A549 (cell line): ENCODE measurements at regions not wholly inside any gene's neighbourhood (a gene's known extent, or its start where the extent isn't known, plus 50 kb on each side); places are given as distances from the start of the nearest gene placed in this dataset.

ENCODE experiments used
- ATAC-seq, 2 experiments: fragments of 200-7000 bp in 1 of 2; fragments of >200 bp in 1 of 2; cut with Nextera tagmentation in 1 of 2; cut with Tn5 transposase in 1 of 2; 3 replicates each; pipeline versions ENCODE4 v1.8.0 to v1.9.1; 2018 to 2020; ENCODE audit warnings: mild to moderate bottlenecking in 1 of 2, moderate library complexity in 1 of 2
- CTCF ChIA-PET: fragments of 300-600 bp; sonication (Branson Sonifier 250); formaldehyde crosslinking; extraction: SDS; loops from one replicate; lab custom pipeline; 2021; ENCODE audit warnings: antibody characterized with exemption, inconsistent platforms; lab: Yijun Ruan, JAX
- POLR2A ChIA-PET: fragments of 350-600 bp; formaldehyde crosslinking; extraction: SDS; loops from one replicate; lab custom pipeline; 2021; ENCODE audit warnings: antibody characterized with exemption, inconsistent platforms; lab: Yijun Ruan, JAX
- DNase-seq, 2 experiments: peaks; one replicate each; pipeline versions ENCODE4 v3.0.0 to v3.0.0-alpha.2; 2011 to 2016; ENCODE audit warnings: low read depth in 1 of 2, low spot score in 1 of 2
- FAIRE-seq: peaks from 2 replicates; lab custom pipeline; 2011; peaks lifted over from hg19 to GRCh38; lab: Jason Lieb, UNC
- H3K27ac ChIP-seq, 2 experiments: fragments of >200 bp; sonication (Bioruptor Twin); formaldehyde crosslinking; 3 replicates each; pipeline ENCODE4 v1.5.1; 2016 to 2017
- H3K4me1 ChIP-seq: fragments of >200 bp; sonication (Bioruptor Twin); formaldehyde crosslinking; 3 replicates; pipeline ENCODE4 v1.6.1; 2016
- H3K4me2 ChIP-seq: fragments of >200 bp; sonication (Bioruptor Twin); formaldehyde crosslinking; 3 replicates; pipeline ENCODE4 v1.6.1; 2016
- H3K4me3 ChIP-seq: fragments of >200 bp; sonication (Bioruptor Twin); formaldehyde crosslinking; 3 replicates; pipeline ENCODE4 v1.5.1; 2016
- H3K9me3 ChIP-seq: fragments of >200 bp; sonication (Bioruptor Twin); formaldehyde crosslinking; 3 replicates; pipeline ENCODE4 v1.6.1; 2016
- CEBPB ChIP-seq, 2 experiments: fragments of >200 bp in 1 of 2; sonication (Bioruptor Twin) in 1 of 2; formaldehyde crosslinking in 1 of 2; IDR thresholded peaks; 2 replicates each; pipeline ENCODE4 v1.6.1; 2012 to 2016
- FOSB ChIP-seq: fragments of 250-450 bp; sonication (Bioruptor Pico); IDR thresholded peaks from 2 replicates; pipeline ENCODE4 v1.5.0; 2020; ENCODE audit warnings: mild to moderate bottlenecking, moderate library complexity
- FOSL2 ChIP-seq, 2 experiments: fragments of 450-650 bp in 1 of 2; fragments of >200 bp in 1 of 2; sonication (Bioruptor Twin) in 1 of 2; formaldehyde crosslinking; IDR thresholded peaks; 2 replicates each; pipeline versions ENCODE4 v1.5.0 to v1.6.1; 2016 to 2020; ENCODE audit warnings: mild to moderate bottlenecking in 1 of 2, moderate library complexity in 1 of 2
- FOXS1 ChIP-seq: fragments of 250-450 bp; sonication (Bioruptor Pico); IDR thresholded peaks from 2 replicates; pipeline ENCODE4 v1.5.0; 2020; ENCODE audit warnings: mild to moderate bottlenecking, moderate library complexity
- GATA3 ChIP-seq: IDR thresholded peaks from 2 replicates; pipeline ENCODE4 v1.6.1; 2012; ENCODE audit warnings: borderline replicate concordance
- HEYL ChIP-seq: fragments of 250-450 bp; sonication (Bioruptor Pico); IDR thresholded peaks from 2 replicates; pipeline ENCODE4 v1.8.0; 2021; ENCODE audit warnings: mild to moderate bottlenecking, moderate library complexity
- JUN ChIP-seq, 2 experiments: fragments of >200 bp; sonication (Bioruptor Twin); formaldehyde crosslinking; IDR thresholded peaks; 2 replicates in 1 of 2; 3 replicates in 1 of 2; pipeline ENCODE4 v1.6.1; 2016 to 2017
- NR3C1 ChIP-seq: fragments of >200 bp; sonication (Bioruptor Twin); formaldehyde crosslinking; IDR thresholded peaks from 3 replicates; pipeline ENCODE4 v1.6.1; 2017
- PHF8 ChIP-seq: fragments of 200-600 bp; sonication (generic); IDR thresholded peaks from 2 replicates; pipeline ENCODE4 v1.6.1; 2016; ENCODE audit warnings: low read depth, mild to moderate bottlenecking, antibody characterized with exemption, moderate library complexity, borderline replicate concordance
- RFX5 ChIP-seq: fragments of 450-650 bp; IDR thresholded peaks from 2 replicates; pipeline ENCODE4 v1.7.1; 2014; ENCODE audit warnings: antibody characterized with exemption, mild to moderate bottlenecking, moderate library complexity
- SMC3 ChIP-seq: fragments of >200 bp; sonication (Bioruptor Twin); formaldehyde crosslinking; IDR thresholded peaks from 3 replicates; pipeline ENCODE4 v1.6.1; 2018; ENCODE audit warnings: inconsistent platforms
- SREBF2 ChIP-seq: fragments of 450-650 bp; IDR thresholded peaks from 2 replicates; pipeline ENCODE4 v1.6.1; 2014; ENCODE audit warnings: mild to moderate bottlenecking, moderate library complexity
- TFCP2L1 ChIP-seq: fragments of 250-450 bp; sonication (Bioruptor Pico); IDR thresholded peaks from 2 replicates; pipeline ENCODE4 v1.5.0; 2021; ENCODE audit warnings: mild to moderate bottlenecking
- TP53 ChIP-seq: fragments of 250-450 bp; sonication (Bioruptor Pico); IDR thresholded peaks from 2 replicates; pipeline ENCODE4 v1.5.0; 2021; ENCODE audit warnings: mild to moderate bottlenecking, moderate library complexity
- ZSCAN20 ChIP-seq: fragments of 250-450 bp; sonication (Bioruptor Pico); IDR thresholded peaks from 2 replicates; pipeline ENCODE4 v1.8.0; 2022; ENCODE audit warnings: mild to moderate bottlenecking, moderate library complexity
- TF ChIP-seq, protein P1 (sequence below): IDR thresholded peaks from 2 replicates; pipeline ENCODE4 v1.6.1; 2012; ENCODE audit warnings: low read depth, borderline replicate concordance
- TF ChIP-seq, protein P2 (sequence below): fragments of 200-600 bp; sonication (generic); IDR thresholded peaks from 2 replicates; pipeline ENCODE4 v1.6.1; 2016; ENCODE audit warnings: antibody characterized with exemption, mild to moderate bottlenecking, moderate library complexity
- TF ChIP-seq, protein P3 (sequence below): fragments of >200 bp; sonication (Bioruptor Twin); formaldehyde crosslinking; IDR thresholded peaks from 3 replicates; pipeline ENCODE4 v1.6.1; 2016
- TF ChIP-seq, protein P4 (sequence below): fragments of 250-450 bp; sonication (Bioruptor Pico); IDR thresholded peaks from 2 replicates; pipeline ENCODE4 v1.5.0; 2021; ENCODE audit warnings: mild to moderate bottlenecking, moderate library complexity, borderline replicate concordance

DNA sequence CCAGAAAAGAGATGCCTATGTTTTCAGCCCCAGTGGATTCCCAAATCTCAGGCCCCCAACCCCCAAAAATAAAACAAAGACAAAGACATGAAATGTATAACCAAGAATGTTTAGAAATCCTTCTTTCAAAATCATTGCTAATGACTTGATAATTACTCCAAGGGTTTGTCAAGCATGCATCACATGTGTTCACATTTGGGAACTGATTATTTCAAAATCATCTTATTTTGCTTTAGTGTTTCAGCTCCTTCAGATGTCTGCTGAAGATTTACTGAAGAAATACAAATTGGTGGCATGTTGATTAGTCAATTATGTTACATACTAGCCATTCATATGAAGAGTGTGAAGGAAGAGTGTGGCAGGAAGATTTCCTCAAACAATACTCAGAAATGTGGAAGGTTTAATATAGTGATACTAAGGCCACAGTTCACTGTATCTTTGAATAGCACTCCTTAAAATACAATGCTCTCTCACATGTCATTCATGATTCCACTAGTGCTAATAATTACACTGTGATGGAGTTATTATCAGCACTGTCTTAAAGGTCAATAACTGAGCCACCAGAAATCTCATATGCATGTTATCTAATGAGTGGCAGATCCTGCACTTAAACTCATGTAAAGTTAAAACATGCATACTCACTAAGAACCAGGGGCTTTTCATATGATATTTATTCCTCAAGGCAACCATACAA lies 134.5 kb upstream of the TGFBR2 start:
- peak overlapping the region in 1 of 2 experiments; percentile 51; a peak in 2 of 6 replicates for H3K27ac ChIP-seq
- ChIA-PET POLR2A (no interaction called here), CTCF (interaction anchor here (1.4 kb wide), 1 partner anchor 40 kb away, joined by 3 read pairs; no protein-coding TSS in a partner anchor)
- no peak overlapping the region for H3K4me3 ChIP-seq
- H3K4me1 ChIP-seq: peaks cover 19% of the 10 kb centered on the region
- DNase-seq: no peak
- ATAC-seq: no peak
- no peak for FAIRE-seq
- H3K4me2 ChIP-seq: no peak overlapping the region
- TF ChIP-seq NR3C1 (no peak), SMC3 (no peak), FOXS1 (no peak), RFX5 (no peak), GATA3 (no peak), ZSCAN20 (CRISPR knock-in tag) (no peak), FOSB (CRISPR knock-in tag) (no peak), FOSL2 (IDR thresholded peaks at IDR 0.05) (no peak), FOSL2 (CRISPR knock-in tag; IDR thresholded peaks at IDR 0.05) (no peak), TFCP2L1 (CRISPR knock-in tag) (no peak), CEBPB (IDR thresholded peaks at IDR 0.05) (no peak), PHF8 (no peak), TP53 (no peak), HEYL (CRISPR knock-in tag) (no peak), JUN (IDR thresholded peaks at IDR 0.05) (no peak), SREBF2 (no peak)
- TF ChIP-seq, protein P1, sequence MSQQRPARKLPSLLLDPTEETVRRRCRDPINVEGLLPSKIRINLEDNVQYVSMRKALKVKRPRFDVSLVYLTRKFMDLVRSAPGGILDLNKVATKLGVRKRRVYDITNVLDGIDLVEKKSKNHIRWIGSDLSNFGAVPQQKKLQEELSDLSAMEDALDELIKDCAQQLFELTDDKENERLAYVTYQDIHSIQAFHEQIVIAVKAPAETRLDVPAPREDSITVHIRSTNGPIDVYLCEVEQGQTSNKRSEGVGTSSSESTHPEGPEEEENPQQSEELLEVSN: no peak
- TF ChIP-seq, protein P2, sequence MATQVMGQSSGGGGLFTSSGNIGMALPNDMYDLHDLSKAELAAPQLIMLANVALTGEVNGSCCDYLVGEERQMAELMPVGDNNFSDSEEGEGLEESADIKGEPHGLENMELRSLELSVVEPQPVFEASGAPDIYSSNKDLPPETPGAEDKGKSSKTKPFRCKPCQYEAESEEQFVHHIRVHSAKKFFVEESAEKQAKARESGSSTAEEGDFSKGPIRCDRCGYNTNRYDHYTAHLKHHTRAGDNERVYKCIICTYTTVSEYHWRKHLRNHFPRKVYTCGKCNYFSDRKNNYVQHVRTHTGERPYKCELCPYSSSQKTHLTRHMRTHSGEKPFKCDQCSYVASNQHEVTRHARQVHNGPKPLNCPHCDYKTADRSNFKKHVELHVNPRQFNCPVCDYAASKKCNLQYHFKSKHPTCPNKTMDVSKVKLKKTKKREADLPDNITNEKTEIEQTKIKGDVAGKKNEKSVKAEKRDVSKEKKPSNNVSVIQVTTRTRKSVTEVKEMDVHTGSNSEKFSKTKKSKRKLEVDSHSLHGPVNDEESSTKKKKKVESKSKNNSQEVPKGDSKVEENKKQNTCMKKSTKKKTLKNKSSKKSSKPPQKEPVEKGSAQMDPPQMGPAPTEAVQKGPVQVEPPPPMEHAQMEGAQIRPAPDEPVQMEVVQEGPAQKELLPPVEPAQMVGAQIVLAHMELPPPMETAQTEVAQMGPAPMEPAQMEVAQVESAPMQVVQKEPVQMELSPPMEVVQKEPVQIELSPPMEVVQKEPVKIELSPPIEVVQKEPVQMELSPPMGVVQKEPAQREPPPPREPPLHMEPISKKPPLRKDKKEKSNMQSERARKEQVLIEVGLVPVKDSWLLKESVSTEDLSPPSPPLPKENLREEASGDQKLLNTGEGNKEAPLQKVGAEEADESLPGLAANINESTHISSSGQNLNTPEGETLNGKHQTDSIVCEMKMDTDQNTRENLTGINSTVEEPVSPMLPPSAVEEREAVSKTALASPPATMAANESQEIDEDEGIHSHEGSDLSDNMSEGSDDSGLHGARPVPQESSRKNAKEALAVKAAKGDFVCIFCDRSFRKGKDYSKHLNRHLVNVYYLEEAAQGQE: no peak
- TF ChIP-seq, protein P3, sequence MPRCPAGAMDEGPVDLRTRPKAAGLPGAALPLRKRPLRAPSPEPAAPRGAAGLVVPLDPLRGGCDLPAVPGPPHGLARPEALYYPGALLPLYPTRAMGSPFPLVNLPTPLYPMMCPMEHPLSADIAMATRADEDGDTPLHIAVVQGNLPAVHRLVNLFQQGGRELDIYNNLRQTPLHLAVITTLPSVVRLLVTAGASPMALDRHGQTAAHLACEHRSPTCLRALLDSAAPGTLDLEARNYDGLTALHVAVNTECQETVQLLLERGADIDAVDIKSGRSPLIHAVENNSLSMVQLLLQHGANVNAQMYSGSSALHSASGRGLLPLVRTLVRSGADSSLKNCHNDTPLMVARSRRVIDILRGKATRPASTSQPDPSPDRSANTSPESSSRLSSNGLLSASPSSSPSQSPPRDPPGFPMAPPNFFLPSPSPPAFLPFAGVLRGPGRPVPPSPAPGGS: no peak
- TF ChIP-seq, protein P4, sequence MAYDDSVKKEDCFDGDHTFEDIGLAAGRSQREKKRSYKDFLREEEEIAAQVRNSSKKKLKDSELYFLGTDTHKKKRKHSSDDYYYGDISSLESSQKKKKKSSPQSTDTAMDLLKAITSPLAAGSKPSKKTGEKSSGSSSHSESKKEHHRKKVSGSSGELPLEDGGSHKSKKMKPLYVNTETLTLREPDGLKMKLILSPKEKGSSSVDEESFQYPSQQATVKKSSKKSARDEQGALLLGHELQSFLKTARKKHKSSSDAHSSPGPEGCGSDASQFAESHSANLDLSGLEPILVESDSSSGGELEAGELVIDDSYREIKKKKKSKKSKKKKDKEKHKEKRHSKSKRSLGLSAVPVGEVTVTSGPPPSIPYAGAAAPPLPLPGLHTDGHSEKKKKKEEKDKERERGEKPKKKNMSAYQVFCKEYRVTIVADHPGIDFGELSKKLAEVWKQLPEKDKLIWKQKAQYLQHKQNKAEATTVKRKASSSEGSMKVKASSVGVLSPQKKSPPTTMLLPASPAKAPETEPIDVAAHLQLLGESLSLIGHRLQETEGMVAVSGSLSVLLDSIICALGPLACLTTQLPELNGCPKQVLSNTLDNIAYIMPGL (CRISPR knock-in tag): no peak
- H3K9me3 ChIP-seq: peaks cover 10% of the 10 kb centered on the region; the same call in 2 of the 3 replicates
